HCT116 (cell line): ENCODE measurements at regions not wholly inside any gene's neighbourhood (a gene's known extent, or its start where the extent isn't known, plus 50 kb on each side); places are given as distances from the start of the nearest gene placed in this dataset.

ENCODE experiments used
- ATAC-seq: fragments of 200-7000 bp; cut with Tn5 transposase; 2 replicates; pipeline ENCODE4 v1.9.1; 2020; ENCODE audit warnings: mild to moderate bottlenecking, moderate library complexity
- BruUV-seq: library from RNA; stranded (reverse); fragments of 400-500 nt; replicated peaks from 2 replicates; lab custom pipeline; 2021; lab: Mats Ljungman, UMichigan
- CTCF ChIA-PET: fragments of 300-600 bp; sonication (Branson Sonifier 250); formaldehyde crosslinking; loops from one replicate; lab custom pipeline; 2021; ENCODE audit warnings: antibody characterized with exemption; lab: Charles Lee
- POLR2A ChIA-PET: fragments of 300-600, 350-600 bp; sonication (Branson Sonifier 250); formaldehyde crosslinking; loops from one replicate; lab custom pipeline; 2021; ENCODE audit warnings: antibody characterized with exemption; lab: Charles Lee
- RAD21 ChIA-PET, 2 experiments: fragments of 300-600 bp; sonication (Branson Sonifier 250); formaldehyde crosslinking; loops; one replicate each; lab custom pipeline; 2023; ENCODE audit warnings: low total read pairs in 2 of 2; ENCODE audit not compliant: uncharacterized antibody in 2 of 2, unreplicated experiment in 2 of 2, low non-redundant PET in 1 of 2; lab: Charles Lee
- DNase-seq: peaks from one replicate; pipeline ENCODE4 v3.0.0-alpha.2; 2010; ENCODE audit warnings: low read depth, low spot score
- H2AFZ ChIP-seq: fragments of 200-600 bp; shearing (Covaris generic), sonication (generic); 2 replicates; pipeline ENCODE4 v1.6.1; 2017; ENCODE audit warnings: low read depth, mixed run types, mixed read lengths, antibody characterized with exemption, low read length; ENCODE audit not compliant: poor library complexity, severe bottlenecking
- H3K27ac ChIP-seq: 2 replicates; pipeline ENCODE4 v1.5.1; 2012; ENCODE audit warnings: low read depth, low read length
- H3K27me3 ChIP-seq: fragments of 200-600 bp; sonication (generic); 2 replicates; pipeline ENCODE4 v1.6.1; 2016; ENCODE audit warnings: mixed run types, low read length, mixed read lengths; ENCODE audit not compliant: insufficient read depth
- H3K36me3 ChIP-seq, 2 experiments: fragments of 200-500 bp in 1 of 2; fragments of 200-600 bp in 1 of 2; sonication (Bioruptor generic) in 1 of 2; sonication (generic) in 1 of 2; 2 replicates each; pipeline versions ENCODE4 v1.5.1 to v1.6.1; 2014 to 2016; ENCODE audit warnings: low read length in 2 of 2, inconsistent platforms in 1 of 2, mixed read lengths in 1 of 2, mixed run types in 1 of 2; ENCODE audit not compliant: insufficient read depth in 2 of 2, control insufficient read depth in 1 of 2
- H3K4me1 ChIP-seq, 2 experiments: fragments of 200-600 bp in 1 of 2; sonication (generic) in 1 of 2; 2 replicates each; pipeline versions ENCODE4 v1.5.1 to v1.6.1; 2012 to 2017; ENCODE audit warnings: low read length in 2 of 2, inconsistent platforms in 1 of 2, mild to moderate bottlenecking in 1 of 2, mixed read lengths in 1 of 2, mixed run types in 1 of 2, moderate library complexity in 1 of 2; ENCODE audit not compliant: insufficient read depth in 2 of 2, control insufficient read depth in 1 of 2
- H3K4me2 ChIP-seq: fragments of 200-600 bp; sonication (generic); 2 replicates; pipeline ENCODE4 v1.6.1; 2017; ENCODE audit warnings: mixed run types, low read length, mixed read lengths
- H3K4me3 ChIP-seq, 2 experiments: fragments of 200-600 bp in 1 of 2; sonication (generic) in 1 of 2; replicated peaks in 1 of 2; 2 replicates each; pipeline ENCODE4 v1.5.1; 2011 to 2016; ENCODE audit warnings: low read length in 2 of 2, control low read depth in 1 of 2, low read depth in 1 of 2, mild to moderate bottlenecking in 1 of 2, mixed read lengths in 1 of 2, mixed run types in 1 of 2
- H3K79me2 ChIP-seq: fragments of 200-600 bp; sonication (generic); 2 replicates; pipeline ENCODE4 v1.6.1; 2017; ENCODE audit warnings: mild to moderate bottlenecking, mixed run types, low read length, moderate library complexity, mixed read lengths; ENCODE audit not compliant: insufficient read depth
- H3K9ac ChIP-seq: fragments of 200-600 bp; sonication (generic); 2 replicates; pipeline ENCODE4 v1.6.1; 2016; ENCODE audit warnings: low read length, mixed read lengths
- H3K9me2 ChIP-seq: fragments of 200-600 bp; sonication (generic), shearing (Covaris generic); 2 replicates; pipeline ENCODE4 v1.6.1; 2017; ENCODE audit warnings: mixed run types, mild to moderate bottlenecking, moderate library complexity; ENCODE audit not compliant: insufficient read depth
- H3K9me3 ChIP-seq, 2 experiments: fragments of 200-500 bp in 1 of 2; fragments of 200-600 bp in 1 of 2; sonication (Bioruptor generic) in 1 of 2; sonication (generic) in 1 of 2; 2 replicates each; pipeline ENCODE4 v1.6.1; 2014 to 2017; ENCODE audit warnings: low read length in 2 of 2, mixed read lengths in 2 of 2, inconsistent platforms in 1 of 2, low read depth in 1 of 2, mild to moderate bottlenecking in 1 of 2, mixed run types in 1 of 2, moderate library complexity in 1 of 2; ENCODE audit not compliant: control insufficient read depth in 1 of 2, insufficient read depth in 1 of 2
- H4K20me1 ChIP-seq: fragments of 200-600 bp; sonication (generic), shearing (Covaris generic); 2 replicates; pipeline ENCODE4 v1.6.1; 2017; ENCODE audit warnings: mixed run types, mild to moderate bottlenecking, moderate library complexity; ENCODE audit not compliant: insufficient read depth
- CBX3 ChIP-seq: IDR thresholded peaks from 2 replicates; pipeline ENCODE4 v1.6.1; 2012; ENCODE audit warnings: low read depth
- CEBPB ChIP-seq: IDR thresholded peaks from 2 replicates; pipeline ENCODE4 v1.6.1; 2012; ENCODE audit warnings: low read depth
- CTCF ChIP-seq, 3 experiments: fragments of 200-600 bp in 1 of 3; sonication (generic) in 1 of 3; IDR thresholded peaks in 2 of 3; conservative IDR thresholded peaks in 1 of 3; 2 replicates each; pipeline ENCODE4 v1.5.1; 2012 to 2017; ENCODE audit warnings: low read depth in 2 of 3, low read length in 2 of 3, antibody characterized with exemption in 1 of 3, borderline replicate concordance in 1 of 3, control low read depth in 1 of 3, mild to moderate bottlenecking in 1 of 3, mixed read lengths in 1 of 3, mixed run types in 1 of 3, moderate library complexity in 1 of 3; ENCODE audit not compliant: insufficient read depth in 1 of 3
- ELF1 ChIP-seq: IDR thresholded peaks from 2 replicates; pipeline ENCODE4 v1.6.1; 2012; ENCODE audit warnings: low read depth, borderline replicate concordance
- EZH2 ChIP-seq: fragments of 200-600 bp; sonication (generic); IDR thresholded peaks from 2 replicates; pipeline ENCODE4 v1.6.1; 2017; ENCODE audit warnings: antibody characterized with exemption, mixed run types
- EZH2phosphoT487 ChIP-seq: fragments of 200-600 bp; IDR thresholded peaks from 2 replicates; pipeline ENCODE4 v1.6.1; 2018; ENCODE audit warnings: antibody characterized with exemption, borderline replicate concordance
- JUND ChIP-seq: IDR thresholded peaks from 2 replicates; pipeline ENCODE4 v1.6.1; 2012
- POLR2A ChIP-seq: IDR thresholded peaks from 2 replicates; pipeline ENCODE4 v1.7.0; 2011; ENCODE audit warnings: borderline replicate concordance; ENCODE audit not compliant: insufficient read depth, insufficient read length; ENCODE audit errors: extremely low read depth
- POLR2AphosphoS5 ChIP-seq: IDR thresholded peaks from 2 replicates; pipeline ENCODE4 v1.6.1; 2011; ENCODE audit warnings: mild to moderate bottlenecking, low read depth, low read length, moderate library complexity
- SIN3A ChIP-seq: IDR thresholded peaks from 2 replicates; pipeline ENCODE4 v1.6.1; 2012; ENCODE audit warnings: low read depth
- SRF ChIP-seq: IDR thresholded peaks from 2 replicates; pipeline ENCODE4 v1.6.1; 2012; ENCODE audit warnings: low read depth
- TCF7L2 ChIP-seq: IDR thresholded peaks from 2 replicates; pipeline ENCODE4 v1.7.0; 2011; ENCODE audit warnings: borderline replicate concordance, inconsistent platforms; ENCODE audit not compliant: insufficient read depth, insufficient read length; ENCODE audit errors: extremely low read depth
- ZFX ChIP-seq: fragments of 450-650 bp; IDR thresholded peaks from 2 replicates; pipeline ENCODE4 v1.6.1; 2017
- ZNF274 ChIP-seq: fragments of 200-500 bp; sonication (Bioruptor generic); IDR thresholded peaks from 2 replicates; pipeline ENCODE4 v1.6.1; 2014; ENCODE audit warnings: mild to moderate bottlenecking, low read depth, low read length, inconsistent platforms
- intact Hi-C: fragments of 100-400 bp; cut with micrococcal nuclease; formaldehyde crosslinking; loops from 2 replicates; pipeline ENCODE4 v1.10.0; 2022

- H3K4me1 ChIP-seq: no peaks in the 10 kb centered on the region
- POLR2A ChIA-PET: no interaction called here
- no peak for ATAC-seq
- RAD21 ChIA-PET: no interaction called here
- TF ChIP-seq ZFX (no peak), POLR2AphosphoS5 (no peak), SIN3A (no peak), CEBPB (no peak), ZNF274 (no peak), CBX3 (no peak), EZH2 (no peak), CTCF (IDR thresholded peaks at IDR 0.05 in 2 of 3, conservative IDR thresholded peaks at IDR 0.05 in 1 of 3; ENCODE audit: borderline replicate concordance in 1 of 3, insufficient read depth in 1 of 3, low read depth in 2 of 3, low read length in 2 of 3) (no peak), SRF (no peak), TCF7L2 (no peak), JUND (no peak), EZH2phosphoT487 (no peak), ELF1 (no peak), POLR2A (no peak)
- no peaks in the 10 kb centered on the region for H3K79me2 ChIP-seq
- intact Hi-C loops: no loop called here
- H2AFZ ChIP-seq: no peak overlapping the region
- CTCF ChIA-PET: no interaction called here
- no peaks in the 10 kb centered on the region for H3K36me3 ChIP-seq
- H3K4me3 ChIP-seq: no peak overlapping the region
- H3K9me3 ChIP-seq: no peaks in the 10 kb centered on the region
- no peak overlapping the region for H3K4me2 ChIP-seq
- H3K27me3 ChIP-seq: peaks cover 40% of the 10 kb centered on the region
- H3K9ac ChIP-seq: no peak overlapping the region
- BruUV-seq: no TSS peak
- no peak for DNase-seq
- no peaks in the 10 kb centered on the region for H4K20me1 ChIP-seq
- H3K9me2 ChIP-seq: no peaks in the 10 kb centered on the region
- no peak overlapping the region for H3K27ac ChIP-seq
Observed at GRCh38 chr16:50889746-50890145, 147.9 kb downstream of the CYLD start.
